RWPE1 (cell line): ENCODE measurements at regions not wholly inside any gene's neighbourhood (a gene's known extent, or its start where the extent isn't known, plus 50 kb on each side); places are given as distances from the start of the nearest gene placed in this dataset.

Experiments used
- CTCF ChIA-PET: fragments of 350-600 bp; sonication (Branson Sonifier 250); formaldehyde crosslinking; extraction: SDS; loops from one replicate; lab custom pipeline; 2021; lab: Yijun Ruan, JAX
- POLR2A ChIA-PET: fragments of 400-600 bp; formaldehyde crosslinking; extraction: SDS; loops from one replicate; lab custom pipeline; 2020; ENCODE audit warnings: antibody characterized with exemption; ENCODE audit not compliant: low non-redundant PET; lab: Yijun Ruan, JAX
- DNase-seq: peaks from one replicate; pipeline ENCODE4 v3.0.0; 2012; ENCODE audit warnings: low spot score
- H3K27ac ChIP-seq: fragments of 450-650 bp; 2 replicates; pipeline ENCODE4 v1.5.1; 2017
- CTCF ChIP-seq: fragments of 450-650 bp; conservative IDR thresholded peaks from 2 replicates; pipeline ENCODE4 v1.5.1; 2017; ENCODE audit warnings: low read depth, mild to moderate bottlenecking

DNA sequence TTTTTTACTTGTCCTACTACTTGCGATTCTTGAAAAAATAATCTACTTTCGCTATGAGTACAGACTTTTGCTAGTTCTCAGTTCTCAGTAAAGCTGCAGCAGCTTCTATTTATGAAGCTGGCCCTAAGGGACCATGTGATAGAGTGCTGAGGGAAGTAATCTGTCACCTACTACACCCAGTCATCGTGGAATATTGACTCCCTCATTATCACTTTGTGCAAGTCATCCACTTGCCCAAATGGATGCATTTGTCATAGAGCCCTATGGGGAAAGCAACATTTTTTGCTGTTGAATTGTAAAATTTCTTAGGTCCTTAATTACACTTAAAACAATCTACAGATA, 1919.8 kb downstream of the SUCLG1 start:
- H3K27ac ChIP-seq: no peak overlapping the region
- no peak for TF ChIP-seq CTCF
- CTCF ChIA-PET: no interaction called here
- no peak for DNase-seq
- POLR2A ChIA-PET: no interaction called here

- CTCF ChIA-PET: interaction anchor here (0.5 kb wide), 1 partner anchor 91 kb away, joined by 3 read pairs; no protein-coding TSS in a partner anchor
- DNase-seq: no peak
- H3K27ac ChIP-seq: no peak overlapping the region
- POLR2A ChIA-PET: no interaction called here
- TF ChIP-seq CTCF: no peak
Observed at GRCh38 chr2:82538590-82539279, 1920.3 kb downstream of the SUCLG1 start.

- CTCF ChIA-PET: no interaction called here
- no peak for DNase-seq
- POLR2A ChIA-PET: no interaction called here
- no peak overlapping the region for H3K27ac ChIP-seq
- no peak for TF ChIP-seq CTCF
Observed at GRCh38 chr2:82528288-82528687, 1930.8 kb downstream of the SUCLG1 start.

GRCh38 chr2:82527124-82527523, 1932.0 kb downstream of the SUCLG1 start:
- ChIA-PET CTCF (no interaction called here), POLR2A (no interaction called here)
- no peak for TF ChIP-seq CTCF
- H3K27ac ChIP-seq: no peak overlapping the region
- no peak for DNase-seq

DNA sequence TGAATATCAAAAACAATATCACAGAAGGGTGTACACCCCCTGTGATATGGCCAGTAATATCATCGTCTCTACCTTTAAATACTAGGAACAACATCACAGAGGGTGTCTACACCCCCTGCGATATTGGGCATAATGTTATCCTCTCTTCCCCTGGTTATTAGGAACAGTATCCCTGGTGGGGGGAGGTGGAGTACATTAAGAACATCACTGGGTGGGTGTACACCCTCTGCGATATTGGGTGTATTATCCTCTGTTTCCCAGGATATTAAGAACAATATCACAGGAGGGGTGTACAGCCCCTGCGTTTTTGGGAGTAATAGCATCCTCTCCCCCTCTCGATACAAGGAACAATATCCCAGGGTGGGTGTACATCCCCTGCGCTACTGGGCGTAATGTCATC, 1932.8 kb downstream of the SUCLG1 start:
- ChIA-PET CTCF (no interaction called here), POLR2A (no interaction called here)
- TF ChIP-seq CTCF: no peak
- DNase-seq: no peak
- H3K27ac ChIP-seq: no peak overlapping the region

- no peak for TF ChIP-seq CTCF
- ChIA-PET CTCF (no interaction called here), POLR2A (no interaction called here)
- no peak overlapping the region for H3K27ac ChIP-seq
- no peak for DNase-seq
Observed at GRCh38 chr2:82525744-82526143, 1933.3 kb downstream of the SUCLG1 start.

GRCh38 chr2:82524826-82525225, 1934.3 kb downstream of the SUCLG1 start:
- H3K27ac ChIP-seq: no peak overlapping the region
- POLR2A ChIA-PET: no interaction called here
- no peak for TF ChIP-seq CTCF
- CTCF ChIA-PET: no interaction called here
- DNase-seq: no peak
